GM12892 (cell line): ENCODE measurements at regions not wholly inside any gene's neighbourhood (a gene's known extent, or its start where the extent isn't known, plus 50 kb on each side); places are given as distances from the start of the nearest gene placed in this dataset.

Experiments
- POLR2A ChIP-seq: IDR thresholded peaks from 2 replicates; pipeline ENCODE4 v1.6.1; 2011; ENCODE audit warnings: low read depth, low read length, control low read depth
- POLR2AphosphoS5 ChIP-seq: IDR thresholded peaks from 2 replicates; pipeline ENCODE4 v1.6.1; 2011; ENCODE audit warnings: low read depth, low read length, control low read depth
- TAF1 ChIP-seq: IDR thresholded peaks from 2 replicates; pipeline ENCODE4 v1.6.1; 2011; ENCODE audit warnings: low read depth, mild to moderate bottlenecking, control low read depth, low read length, borderline replicate concordance

DNA sequence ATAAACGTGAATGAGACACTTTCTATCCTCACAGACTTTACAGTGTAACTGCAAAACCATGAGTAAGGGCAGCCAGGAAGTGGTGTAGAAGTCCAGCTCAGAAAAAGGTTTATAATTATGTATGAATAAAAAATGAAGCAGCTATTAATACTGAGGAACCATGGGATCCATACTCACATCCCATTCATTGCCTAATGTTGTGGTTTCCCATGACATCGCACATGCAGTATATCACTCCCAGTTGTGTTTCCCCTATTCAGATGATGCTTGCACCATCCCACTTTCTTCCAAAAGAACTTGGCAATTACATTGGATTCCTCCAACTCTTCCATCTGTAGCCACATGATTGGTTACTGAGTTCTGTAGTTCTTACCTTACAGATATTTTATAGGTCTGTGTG, 74.5 kb upstream of the SEMA3D start:
- no peak for TF ChIP-seq POLR2A
- no peak for TF ChIP-seq POLR2AphosphoS5
- TF ChIP-seq TAF1 = no peak
